HEK293T (cell line): ENCODE measurements at regions not wholly inside any gene's neighbourhood (a gene's known extent, or its start where the extent isn't known, plus 50 kb on each side); places are given as distances from the start of the nearest gene placed in this dataset.
"Not testable (repeated sequence)": the region's sequence is repeated elsewhere in the genome, so short reads cannot be mapped to it uniquely, and the experiment has no call there.

Experiments
- ARNT ChIP-seq: fragments of 450-650 bp; IDR thresholded peaks from 2 replicates; pipeline ENCODE4 v1.6.1; 2017; ENCODE audit warnings: mild to moderate bottlenecking
- BHLHE40 ChIP-seq: fragments of 450-650 bp; IDR thresholded peaks from 2 replicates; pipeline ENCODE4 v1.6.1; 2016; ENCODE audit warnings: mild to moderate bottlenecking, moderate library complexity, borderline replicate concordance
- CTBP1 ChIP-seq: fragments of 450-650 bp; IDR thresholded peaks from 2 replicates; pipeline ENCODE4 v1.6.1; 2016; ENCODE audit warnings: borderline replicate concordance
- ELF4 ChIP-seq: fragments of 450-650 bp; IDR thresholded peaks from 2 replicates; pipeline ENCODE4 v1.6.1; 2017; ENCODE audit warnings: antibody characterized with exemption
- FOXK2 ChIP-seq: fragments of 450-650 bp; IDR thresholded peaks from 2 replicates; pipeline ENCODE4 v1.6.1; 2016; ENCODE audit warnings: mild to moderate bottlenecking
- FOXM1 ChIP-seq: fragments of 450-650 bp; IDR thresholded peaks from 2 replicates; pipeline ENCODE4 v1.6.1; 2017; ENCODE audit warnings: mild to moderate bottlenecking, borderline replicate concordance
- HDGF ChIP-seq: fragments of 450-650 bp; IDR thresholded peaks from 2 replicates; pipeline ENCODE4 v1.6.1; 2017; ENCODE audit warnings: antibody characterized with exemption, borderline replicate concordance
- LEF1 ChIP-seq: fragments of 450-650 bp; IDR thresholded peaks from 2 replicates; pipeline ENCODE4 v1.6.1; 2017; ENCODE audit warnings: mild to moderate bottlenecking, borderline replicate concordance
- NFRKB ChIP-seq: fragments of 450-650 bp; IDR thresholded peaks from 2 replicates; pipeline ENCODE4 v1.6.1; 2016; ENCODE audit warnings: mild to moderate bottlenecking, moderate library complexity
- PKNOX1 ChIP-seq: fragments of 450-650 bp; IDR thresholded peaks from 2 replicates; pipeline ENCODE4 v1.6.1; 2016
- SP1 ChIP-seq: fragments of 450-650 bp; IDR thresholded peaks from 2 replicates; pipeline ENCODE4 v1.6.1; 2017
- SUZ12 ChIP-seq: fragments of 450-650 bp; IDR thresholded peaks from 2 replicates; pipeline ENCODE4 v1.6.1; 2016; ENCODE audit warnings: mild to moderate bottlenecking
- TARDBP ChIP-seq: fragments of 450-650 bp; IDR thresholded peaks from 2 replicates; pipeline ENCODE4 v1.6.1; 2016
- ZNF384 ChIP-seq: fragments of 450-650 bp; IDR thresholded peaks from 2 replicates; pipeline ENCODE4 v1.6.1; 2016

GRCh38 chr15:62683192-62683591 is 359.4 kb upstream of the TPM1 start:
- TF ChIP-seq CTBP1, SP1, SUZ12, FOXK2, FOXM1, HDGF, LEF1, ZNF384, TARDBP, ARNT, ELF4, PKNOX1, BHLHE40, NFRKB: not testable (repeated sequence)
